ENCODE measurements at regions not wholly inside any gene's neighbourhood (a gene's known extent, or its start where the extent isn't known, plus 50 kb on each side); places are given as distances from the start of the nearest gene placed in this dataset.

DNA sequence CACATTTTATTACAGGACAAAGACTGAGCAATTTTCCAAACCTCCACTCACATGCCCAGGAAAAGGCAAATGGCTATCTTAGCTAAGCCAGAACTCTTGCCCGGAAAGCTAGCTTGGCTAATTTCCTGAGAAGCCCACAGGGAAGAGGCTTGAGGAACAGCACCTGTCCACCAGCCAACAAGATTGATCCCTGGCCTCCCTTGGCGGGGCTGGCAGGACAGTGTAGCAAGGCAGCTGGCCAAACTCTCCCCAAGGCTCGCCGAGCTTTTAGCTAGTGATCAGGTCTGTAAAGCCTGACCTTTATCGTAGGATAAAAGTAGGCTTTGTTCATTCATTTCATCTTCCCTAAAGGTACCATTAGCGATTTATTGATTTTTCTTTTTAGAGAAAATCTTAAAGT, 101.4 kb downstream of the UQCRFS1 start (continued):
- TF ChIP-seq SUPT20H (IDR thresholded peaks at IDR 0.05; ENCODE audit: borderline replicate concordance, control insufficient read depth, low read depth, low read length) = no peak

- in situ Hi-C loops (cut with MboI) = no loop called here
- DNase-seq (ENCODE audit: low read depth, low spot score) (no peak), ATAC-seq (no peak), FAIRE-seq (no peak)
- POLR2A ChIA-PET = no interaction called here
- intact Hi-C loops (cut with micrococcal nuclease; ENCODE audit: unreplicated experiment) = no loop called here
- no peaks in the 10 kb centered on the region for H3K4me1 ChIP-seq (ENCODE audit: control insufficient read depth, insufficient read depth, low read length)
- no peaks in the 10 kb centered on the region for H3K27me3 ChIP-seq (replicated peaks in 1 of 2; ENCODE audit: control insufficient read depth in 2 of 2, insufficient read depth in 2 of 2, low read length in 1 of 2)
- 23% methylated on average over 6 of the region's 6 CpGs for WGBS (ENCODE audit: insufficient coverage, insufficient replicate concordance, low lambda C conversion rate, missing lambda C conversion rate)
- no peak overlapping the region for H2AFZ ChIP-seq (ENCODE audit: control insufficient read depth, low read depth, low read length)
- H3K4me2 ChIP-seq (ENCODE audit: control insufficient read depth, insufficient read depth) = no peak overlapping the region
- BruUV-seq (replicated peaks) = no TSS peak
- H3K27ac ChIP-seq (ENCODE audit: control insufficient read depth, insufficient read depth) = no peak overlapping the region
- RAD21 ChIA-PET (ENCODE audit: unreplicated experiment) = no interaction called here
- SMC1A ChIA-PET (ENCODE audit: uncharacterized antibody, unreplicated experiment) = no interaction called here
- TF ChIP-seq FOXK2 (IDR thresholded peaks at IDR 0.05) = no peak
- TF ChIP-seq, protein P1, sequence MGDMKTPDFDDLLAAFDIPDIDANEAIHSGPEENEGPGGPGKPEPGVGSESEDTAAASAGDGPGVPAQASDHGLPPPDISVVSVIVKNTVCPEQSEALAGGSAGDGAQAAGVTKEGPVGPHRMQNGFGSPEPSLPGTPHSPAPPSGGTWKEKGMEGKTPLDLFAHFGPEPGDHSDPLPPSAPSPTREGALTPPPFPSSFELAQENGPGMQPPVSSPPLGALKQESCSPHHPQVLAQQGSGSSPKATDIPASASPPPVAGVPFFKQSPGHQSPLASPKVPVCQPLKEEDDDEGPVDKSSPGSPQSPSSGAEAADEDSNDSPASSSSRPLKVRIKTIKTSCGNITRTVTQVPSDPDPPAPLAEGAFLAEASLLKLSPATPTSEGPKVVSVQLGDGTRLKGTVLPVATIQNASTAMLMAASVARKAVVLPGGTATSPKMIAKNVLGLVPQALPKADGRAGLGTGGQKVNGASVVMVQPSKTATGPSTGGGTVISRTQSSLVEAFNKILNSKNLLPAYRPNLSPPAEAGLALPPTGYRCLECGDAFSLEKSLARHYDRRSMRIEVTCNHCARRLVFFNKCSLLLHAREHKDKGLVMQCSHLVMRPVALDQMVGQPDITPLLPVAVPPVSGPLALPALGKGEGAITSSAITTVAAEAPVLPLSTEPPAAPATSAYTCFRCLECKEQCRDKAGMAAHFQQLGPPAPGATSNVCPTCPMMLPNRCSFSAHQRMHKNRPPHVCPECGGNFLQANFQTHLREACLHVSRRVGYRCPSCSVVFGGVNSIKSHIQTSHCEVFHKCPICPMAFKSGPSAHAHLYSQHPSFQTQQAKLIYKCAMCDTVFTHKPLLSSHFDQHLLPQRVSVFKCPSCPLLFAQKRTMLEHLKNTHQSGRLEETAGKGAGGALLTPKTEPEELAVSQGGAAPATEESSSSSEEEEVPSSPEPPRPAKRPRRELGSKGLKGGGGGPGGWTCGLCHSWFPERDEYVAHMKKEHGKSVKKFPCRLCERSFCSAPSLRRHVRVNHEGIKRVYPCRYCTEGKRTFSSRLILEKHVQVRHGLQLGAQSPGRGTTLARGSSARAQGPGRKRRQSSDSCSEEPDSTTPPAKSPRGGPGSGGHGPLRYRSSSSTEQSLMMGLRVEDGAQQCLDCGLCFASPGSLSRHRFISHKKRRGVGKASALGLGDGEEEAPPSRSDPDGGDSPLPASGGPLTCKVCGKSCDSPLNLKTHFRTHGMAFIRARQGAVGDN (IDR thresholded peaks at IDR 0.05) = no peak
- no peak overlapping the region for H3K4me3 ChIP-seq
- no peaks in the 10 kb centered on the region for H3K36me3 ChIP-seq (ENCODE audit: control insufficient read depth in 2 of 2, insufficient read depth in 2 of 2, low read length in 1 of 2)
- no peaks in the 10 kb centered on the region; the same call in 2 of the 3 replicates for H3K9me3 ChIP-seq (replicated peaks; ENCODE audit: control insufficient read depth, insufficient read depth, low read length)
- CTCF ChIA-PET = no interaction called here
- no peaks in the 10 kb centered on the region for H4K20me1 ChIP-seq (ENCODE audit: control insufficient read depth, insufficient read depth)
- H3K79me2 ChIP-seq (ENCODE audit: control insufficient read depth, insufficient read depth, low read length) = no peaks in the 10 kb centered on the region
- H3K9ac ChIP-seq (ENCODE audit: control insufficient read depth, insufficient read depth, low read length) = no peak overlapping the region
Measured at GRCh38 chr19:29107831-29108230, 105.1 kb downstream of the UQCRFS1 start.
